Prostate gland (tissue), 2 donors: ENCODE measurements at regions not wholly inside any gene's neighbourhood (a gene's known extent, or its start where the extent isn't known, plus 50 kb on each side); places are given as distances from the start of the nearest gene placed in this dataset.

Source experiments
- POLR2A ChIP-seq: fragments of 450-650 bp; IDR thresholded peaks from one replicate; pipeline ENCODE4 v1.6.1; 2016; ENCODE audit warnings: antibody characterized with exemption, mild to moderate bottlenecking
- POLR2AphosphoS5 ChIP-seq: sonication (generic); formaldehyde crosslinking; IDR thresholded peaks from one replicate; pipeline ENCODE4 v1.6.1; 2017; ENCODE audit warnings: antibody characterized with exemption
- TF ChIP-seq, protein P1 (sequence below), 4 experiments: fragments of 200-600 bp in 2 of 4; fragments of 450-650 bp in 2 of 4; sonication (generic) in 2 of 4; IDR thresholded peaks; 1 replicate in 3 of 4; 2 replicates in 1 of 4; pipeline ENCODE4 v1.5.1; 2016 to 2019; ENCODE audit warnings: antibody characterized with exemption in 4 of 4, mild to moderate bottlenecking in 2 of 4, moderate library complexity in 2 of 4

DNA sequence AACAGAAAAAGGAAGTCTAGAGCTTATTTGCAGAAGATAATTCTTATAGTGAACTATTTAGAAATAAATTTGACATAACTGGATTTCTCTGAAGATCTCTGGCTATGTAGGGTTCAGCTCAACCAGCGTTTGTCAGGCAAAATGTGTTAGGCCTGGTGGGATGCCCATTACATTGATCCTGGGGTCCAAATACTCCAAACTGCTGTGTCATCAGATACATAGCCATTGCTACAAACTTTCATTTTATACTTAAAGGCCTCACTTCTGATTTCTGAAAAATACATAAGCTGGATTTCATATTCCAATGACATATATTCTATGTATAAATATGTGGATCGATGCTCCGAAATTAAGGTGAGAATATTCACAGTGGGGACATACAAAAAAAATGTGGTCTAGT lies 1958.9 kb upstream of the TENM3 start:
- TF ChIP-seq, protein P1, sequence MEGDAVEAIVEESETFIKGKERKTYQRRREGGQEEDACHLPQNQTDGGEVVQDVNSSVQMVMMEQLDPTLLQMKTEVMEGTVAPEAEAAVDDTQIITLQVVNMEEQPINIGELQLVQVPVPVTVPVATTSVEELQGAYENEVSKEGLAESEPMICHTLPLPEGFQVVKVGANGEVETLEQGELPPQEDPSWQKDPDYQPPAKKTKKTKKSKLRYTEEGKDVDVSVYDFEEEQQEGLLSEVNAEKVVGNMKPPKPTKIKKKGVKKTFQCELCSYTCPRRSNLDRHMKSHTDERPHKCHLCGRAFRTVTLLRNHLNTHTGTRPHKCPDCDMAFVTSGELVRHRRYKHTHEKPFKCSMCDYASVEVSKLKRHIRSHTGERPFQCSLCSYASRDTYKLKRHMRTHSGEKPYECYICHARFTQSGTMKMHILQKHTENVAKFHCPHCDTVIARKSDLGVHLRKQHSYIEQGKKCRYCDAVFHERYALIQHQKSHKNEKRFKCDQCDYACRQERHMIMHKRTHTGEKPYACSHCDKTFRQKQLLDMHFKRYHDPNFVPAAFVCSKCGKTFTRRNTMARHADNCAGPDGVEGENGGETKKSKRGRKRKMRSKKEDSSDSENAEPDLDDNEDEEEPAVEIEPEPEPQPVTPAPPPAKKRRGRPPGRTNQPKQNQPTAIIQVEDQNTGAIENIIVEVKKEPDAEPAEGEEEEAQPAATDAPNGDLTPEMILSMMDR (IDR thresholded peaks at IDR 0.05), result no peak
- no peak for TF ChIP-seq POLR2A
- no peak for TF ChIP-seq POLR2AphosphoS5
